ENCODE measurements at regions not wholly inside any gene's neighbourhood (a gene's known extent, or its start where the extent isn't known, plus 50 kb on each side); places are given as distances from the start of the nearest gene placed in this dataset.

- TF ChIP-seq BCL11A (tag by site-specific recombination; IDR thresholded peaks at IDR 0.05; ENCODE audit: low read depth) (no peak), ZBTB8A (tag by site-specific recombination; IDR thresholded peaks at IDR 0.05) (no peak), CTCF (tag by site-specific recombination; IDR thresholded peaks at IDR 0.05) (no peak), ZNF138 (tag by site-specific recombination; IDR thresholded peaks at IDR 0.05; ENCODE audit: borderline replicate concordance) (no peak), ZNF558 (tag by site-specific recombination; IDR thresholded peaks at IDR 0.05) (no peak), ZNF24 (tag by site-specific recombination; IDR thresholded peaks at IDR 0.05) (no peak), TCF7L2 (IDR thresholded peaks at IDR 0.05; ENCODE audit: borderline replicate concordance, low read depth, low read length) (no peak), SP2 (tag by site-specific recombination; IDR thresholded peaks at IDR 0.05) (no peak), PRDM1 (tag by site-specific recombination; IDR thresholded peaks at IDR 0.05) (no peak), HOXC10 (CRISPR knock-in tag; IDR thresholded peaks at IDR 0.05) (no peak), ZNF530 (tag by site-specific recombination; IDR thresholded peaks at IDR 0.05; ENCODE audit: low read depth) (no peak), AEBP2 (tag by site-specific recombination; IDR thresholded peaks at IDR 0.05; ENCODE audit: borderline replicate concordance) (no peak), PATZ1 (tag by site-specific recombination; IDR thresholded peaks at IDR 0.05) (no peak), ZNF404 (tag by site-specific recombination; IDR thresholded peaks at IDR 0.05) (no peak)
These were observed 68.3 kb upstream of the ARL4C start for GRCh38 chr2:234565201-234565600.

Measured in HEK293 (cell line).